ENCODE measurements at regions not wholly inside any gene's neighbourhood (a gene's known extent, or its start where the extent isn't known, plus 50 kb on each side); places are given as distances from the start of the nearest gene placed in this dataset.

- TF ChIP-seq CTCF (IDR thresholded peaks at IDR 0.05 in 4 of 5, conservative IDR thresholded peaks at IDR 0.05 in 1 of 5) (no peak), POLR2A (IDR thresholded peaks at IDR 0.05) (no peak)
Observed at GRCh38 chr18:61637319-61637718, 255.5 kb downstream of the RNF152 start.

Data from gastrocnemius medialis (tissue), 4 donors.